Right ventricle myocardium inferior (tissue), 1 donor: ENCODE measurements at regions not wholly inside any gene's neighbourhood (a gene's known extent, or its start where the extent isn't known, plus 50 kb on each side); places are given as distances from the start of the nearest gene placed in this dataset.

Experiments used
- ATAC-seq: fragments of 200-7000 bp; cut with Tn5 transposase; one replicate; pipeline ENCODE4 v1.9.1; 2020; ENCODE audit warnings: mild to moderate bottlenecking, moderate library complexity
- DNase-seq: peaks from one replicate; pipeline ENCODE4 v3.0.0; 2021; ENCODE audit errors: missing footprints
- intact Hi-C: fragments of 100-400 bp; cut with DNase I; formaldehyde crosslinking; loops from one replicate; pipeline ENCODE4 v1.11.0; 2022
- donor health status: DM: no; HTN: yes; CAD: no; lungs with severe emphysema.

DNA sequence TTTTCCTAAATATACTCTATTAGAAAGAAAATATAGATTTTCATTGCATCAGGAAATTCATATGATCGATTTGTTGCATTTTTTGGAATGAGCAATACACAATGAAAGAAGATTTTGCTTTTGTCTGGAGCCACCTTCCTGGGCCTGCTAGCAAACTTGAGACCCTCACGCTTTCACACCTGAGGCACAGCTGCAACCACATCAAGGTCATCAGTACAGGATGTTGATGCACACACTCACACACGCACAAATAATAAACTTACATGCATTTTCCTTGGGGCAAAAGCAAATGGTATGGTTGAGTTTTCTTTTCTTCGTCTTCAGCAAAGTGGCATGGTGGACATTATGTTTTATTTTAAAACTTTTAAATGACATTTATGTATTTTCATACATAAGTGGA is 64.8 kb upstream of the SATB1 start:
- intact Hi-C loops: no loop called here
- no peak for ATAC-seq

DNA sequence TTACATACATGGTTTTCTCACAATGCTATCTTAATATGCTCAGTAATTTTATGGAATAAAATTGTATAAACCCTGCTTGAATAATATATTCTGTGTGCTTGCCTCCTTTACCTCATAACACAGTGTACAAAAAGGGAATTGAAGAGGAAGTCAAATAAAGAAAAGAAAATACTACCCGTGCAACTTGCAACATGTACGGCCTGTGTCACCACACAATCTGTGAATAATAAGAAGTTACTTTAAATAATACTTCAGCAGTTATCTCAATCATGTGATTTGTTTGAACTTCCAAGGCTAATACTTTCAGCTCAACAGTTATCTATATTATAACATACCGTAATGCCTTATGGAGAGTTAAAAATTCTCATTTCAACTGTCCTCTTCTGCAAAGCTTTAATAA is 58.1 kb upstream of the SATB1 start:
- DNase-seq (no peak), ATAC-seq (no peak)
- intact Hi-C loops: no loop called here

More for the DNA sequence above, 64.8 kb upstream of the SATB1 start:
- DNase-seq: no peak

DNA sequence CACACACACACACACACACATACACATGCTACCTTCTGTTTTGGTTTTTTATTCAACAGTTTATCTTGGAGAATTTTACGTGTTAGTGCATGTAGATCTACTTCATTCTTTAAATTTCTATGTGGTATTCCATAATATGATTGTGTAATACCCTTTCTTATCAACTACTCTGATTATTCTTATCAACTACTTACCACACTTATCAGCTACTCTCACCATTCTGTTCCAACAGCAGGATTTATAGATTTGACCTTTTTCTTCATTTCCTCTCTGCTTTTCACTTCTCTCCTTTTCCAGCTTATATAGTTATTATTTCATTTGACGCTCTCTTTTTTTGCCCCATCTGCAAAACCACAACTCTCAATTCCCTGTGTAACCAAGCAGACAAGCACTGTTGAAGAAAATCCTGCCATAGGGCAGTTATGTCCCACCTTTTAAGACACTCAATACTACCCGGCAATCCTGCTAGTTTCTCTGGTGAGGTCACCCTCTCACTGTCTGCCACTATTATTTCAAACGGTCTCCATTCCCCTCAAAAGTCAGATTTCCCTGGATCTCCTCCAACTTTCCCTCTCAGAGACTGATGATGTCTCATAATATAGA is 56.9 kb upstream of the SATB1 start:
- ATAC-seq: no peak
- intact Hi-C loops: no loop called here
- DNase-seq: no peak

DNA sequence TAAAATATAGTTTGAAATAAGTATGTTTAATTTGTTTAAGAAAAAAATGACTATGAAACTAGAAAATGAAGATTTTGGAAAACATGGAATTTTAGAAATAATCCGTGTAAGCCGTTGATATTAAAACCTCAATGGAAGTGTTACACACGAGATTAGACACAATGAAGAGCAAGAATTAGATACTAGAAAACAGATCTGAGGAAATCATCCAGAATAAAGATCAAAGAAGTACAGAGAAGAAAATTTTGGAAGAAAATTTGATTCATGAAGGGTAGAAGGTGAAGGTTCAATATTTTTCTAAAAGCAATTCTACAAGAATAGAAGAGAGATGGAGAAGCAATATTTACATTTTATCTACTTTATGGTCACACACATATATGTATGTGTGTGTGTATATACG is 52.5 kb upstream of the SATB1 start:
- no peak for ATAC-seq
- intact Hi-C loops: no loop called here
- no peak for DNase-seq
